Adipocyte (in vitro differentiated cells): ENCODE measurements at regions not wholly inside any gene's neighbourhood (a gene's known extent, or its start where the extent isn't known, plus 50 kb on each side); places are given as distances from the start of the nearest gene placed in this dataset.

Experiments
- DNase-seq: peaks from one replicate; pipeline ENCODE4 v3.0.0-alpha.2; 2015; ENCODE audit warnings: low read depth
- H3K27me3 ChIP-seq: replicated peaks from 2 replicates; pipeline ENCODE4 v1.7.0; 2013; ENCODE audit warnings: mild to moderate bottlenecking, low read length, moderate library complexity; ENCODE audit not compliant: control insufficient read depth, insufficient read depth
- H3K36me3 ChIP-seq: 2 replicates; pipeline ENCODE4 v1.7.0; 2013; ENCODE audit warnings: low read length, mild to moderate bottlenecking, moderate library complexity; ENCODE audit not compliant: control insufficient read depth, insufficient read depth, severe bottlenecking
- H3K4me1 ChIP-seq: 2 replicates; pipeline ENCODE4 v1.7.0; 2013; ENCODE audit warnings: mild to moderate bottlenecking, low read length, moderate library complexity; ENCODE audit not compliant: control insufficient read depth, insufficient read depth
- H3K4me3 ChIP-seq: 2 replicates; pipeline ENCODE4 v1.7.0; 2013; ENCODE audit warnings: mild to moderate bottlenecking, low read length, moderate library complexity
- H3K9ac ChIP-seq: 2 replicates; pipeline ENCODE4 v1.7.0; 2013; ENCODE audit warnings: mild to moderate bottlenecking, low read length, moderate library complexity
- H3K9me3 ChIP-seq: 2 replicates; pipeline ENCODE4 v1.7.0; 2013; ENCODE audit warnings: mild to moderate bottlenecking, low read length, moderate library complexity; ENCODE audit not compliant: control insufficient read depth

- peaks cover 33% of the 10 kb centered on the region for H3K4me1 ChIP-seq
- DNase-seq, result no peak
- H3K36me3 ChIP-seq, result no peaks in the 10 kb centered on the region
- H3K27me3 ChIP-seq, result peaks cover 39% of the 10 kb centered on the region
- H3K4me3 ChIP-seq, result no peak overlapping the region
- no peak overlapping the region for H3K9ac ChIP-seq
- H3K9me3 ChIP-seq, result peaks cover 5% of the 10 kb centered on the region
Measured at GRCh38 chr2:120526047-120526562, 180.2 kb downstream of the INHBB start.

DNA sequence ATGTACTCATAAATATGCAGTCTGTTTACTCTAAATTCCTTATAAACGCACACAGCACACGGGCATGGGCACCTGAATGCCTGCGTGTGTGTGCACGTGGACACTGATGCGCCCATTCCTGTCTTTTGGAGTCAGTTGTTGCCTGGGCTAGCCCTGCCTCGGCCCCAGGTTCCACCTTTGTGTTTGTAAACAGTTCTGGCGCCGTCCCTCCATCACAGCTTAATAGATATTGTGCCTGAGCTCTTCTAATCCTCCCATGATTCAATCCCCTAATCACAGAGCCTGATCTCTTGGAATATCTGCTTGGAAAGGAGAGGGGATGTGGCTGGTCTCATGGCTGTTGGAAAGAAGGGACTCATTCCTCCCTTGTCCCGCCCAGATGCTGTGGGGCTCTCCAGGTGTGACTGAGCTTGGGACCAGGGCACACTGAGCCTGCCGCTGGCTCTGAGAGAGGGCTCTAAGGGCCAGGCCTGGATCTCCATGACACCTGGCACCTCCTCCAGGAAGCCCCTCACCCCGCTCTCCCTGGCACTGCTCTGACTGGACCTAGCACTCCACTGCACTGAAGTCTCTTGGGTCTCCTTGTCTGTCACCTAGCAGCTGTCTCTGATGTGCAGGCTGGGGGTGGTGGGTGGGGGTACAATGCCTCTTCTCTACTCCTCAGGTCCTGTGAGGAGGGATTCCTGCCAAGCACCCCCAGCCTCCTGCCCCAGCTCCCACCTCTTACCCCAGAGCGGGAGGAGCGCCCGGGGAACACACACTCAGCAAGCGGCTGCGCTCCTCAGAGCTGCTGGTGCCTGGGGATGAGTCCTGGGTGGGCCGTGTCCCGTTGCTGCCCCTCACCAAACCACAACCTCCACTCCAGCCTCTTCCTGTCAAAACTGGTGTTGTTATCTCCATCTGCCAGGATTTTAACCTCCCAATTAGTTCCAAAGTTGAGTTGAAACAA, 181.3 kb downstream of the INHBB start:
- no peak for DNase-seq
- peaks cover 36% of the 10 kb centered on the region for H3K4me1 ChIP-seq
- H3K9me3 ChIP-seq, result peaks cover 5% of the 10 kb centered on the region
- H3K27me3 ChIP-seq, result peaks cover 39% of the 10 kb centered on the region
- no peak overlapping the region for H3K4me3 ChIP-seq
- no peaks in the 10 kb centered on the region for H3K36me3 ChIP-seq
- no peak overlapping the region for H3K9ac ChIP-seq

- no peak overlapping the region for H3K9ac ChIP-seq
- H3K4me1 ChIP-seq, result peaks cover 38% of the 10 kb centered on the region
- no peak overlapping the region for H3K4me3 ChIP-seq
- H3K9me3 ChIP-seq, result peaks cover 5% of the 10 kb centered on the region
- H3K36me3 ChIP-seq, result no peaks in the 10 kb centered on the region
- DNase-seq, result no peak
- peaks cover 32% of the 10 kb centered on the region for H3K27me3 ChIP-seq
Measured at GRCh38 chr2:120528051-120528692, 182.2 kb downstream of the INHBB start.

GRCh38 chr2:120528693-120529076, 182.7 kb downstream of the INHBB start:
- no peaks in the 10 kb centered on the region for H3K36me3 ChIP-seq
- no peak overlapping the region for H3K9ac ChIP-seq
- H3K9me3 ChIP-seq, result peaks cover 5% of the 10 kb centered on the region
- H3K27me3 ChIP-seq, result peaks cover 31% of the 10 kb centered on the region
- H3K4me3 ChIP-seq, result no peak overlapping the region
- peaks cover 38% of the 10 kb centered on the region for H3K4me1 ChIP-seq
- DNase-seq, result no peak

DNA sequence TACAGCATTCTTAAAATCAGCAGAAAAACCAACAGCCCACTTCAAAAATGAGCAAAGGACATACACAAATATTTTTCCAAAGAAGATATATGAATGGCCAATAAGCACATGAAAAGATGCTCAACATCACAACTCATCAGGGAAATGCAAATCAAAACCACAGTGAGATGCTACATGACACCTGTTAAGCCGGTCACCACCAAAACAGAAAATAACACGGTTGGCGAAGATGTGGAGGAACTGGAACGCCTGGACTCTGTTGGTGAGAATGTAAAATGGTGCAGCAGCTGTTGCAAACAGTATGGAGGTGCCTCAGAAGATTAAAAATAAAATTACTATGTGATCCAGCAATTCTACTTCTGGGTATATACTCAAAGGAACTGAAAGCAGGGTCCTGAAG, 184.8 kb downstream of the INHBB start:
- DNase-seq, result no peak
- Histone ChIP-seq H3K27me3 (peaks cover 33% of the 10 kb centered on the region), H3K9me3 (peaks cover 5% of the 10 kb centered on the region), H3K9ac (no peak overlapping the region), H3K36me3 (no peaks in the 10 kb centered on the region), H3K4me1 (peaks cover 27% of the 10 kb centered on the region), H3K4me3 (no peak overlapping the region)

DNA sequence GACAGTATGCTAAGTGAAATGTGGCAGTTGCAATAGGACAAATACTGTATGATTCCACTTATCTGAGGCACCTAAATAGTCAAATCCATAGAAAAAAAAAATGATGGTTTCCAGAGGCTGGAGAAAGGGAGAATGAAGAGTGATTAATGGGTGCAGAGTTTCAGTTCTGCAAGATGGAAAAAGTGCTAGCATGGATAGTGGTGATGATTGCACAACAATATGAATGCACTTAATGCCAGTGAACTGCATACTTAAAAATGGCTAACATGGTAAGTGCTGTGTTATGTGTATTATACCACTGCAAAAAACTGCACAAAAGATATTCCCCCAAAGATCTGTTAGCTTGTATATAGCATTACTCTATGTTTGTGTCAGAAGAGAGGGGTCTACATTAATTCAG, 185.4 kb downstream of the INHBB start:
- peaks cover 32% of the 10 kb centered on the region for H3K27me3 ChIP-seq
- H3K4me1 ChIP-seq, result peaks cover 24% of the 10 kb centered on the region
- DNase-seq, result peak; percentile 71
- no peak overlapping the region for H3K9ac ChIP-seq
- H3K9me3 ChIP-seq, result peaks cover 5% of the 10 kb centered on the region
- H3K36me3 ChIP-seq, result no peaks in the 10 kb centered on the region
- no peak overlapping the region for H3K4me3 ChIP-seq

GRCh38 chr2:120531863-120532600, 186.1 kb downstream of the INHBB start:
- Histone ChIP-seq H3K4me1 (peaks cover 24% of the 10 kb centered on the region), H3K9me3 (peaks cover 5% of the 10 kb centered on the region), H3K9ac (no peak overlapping the region), H3K27me3 (peaks cover 25% of the 10 kb centered on the region), H3K36me3 (no peaks in the 10 kb centered on the region), H3K4me3 (no peak overlapping the region)
- peak; percentile 47 for DNase-seq

DNA sequence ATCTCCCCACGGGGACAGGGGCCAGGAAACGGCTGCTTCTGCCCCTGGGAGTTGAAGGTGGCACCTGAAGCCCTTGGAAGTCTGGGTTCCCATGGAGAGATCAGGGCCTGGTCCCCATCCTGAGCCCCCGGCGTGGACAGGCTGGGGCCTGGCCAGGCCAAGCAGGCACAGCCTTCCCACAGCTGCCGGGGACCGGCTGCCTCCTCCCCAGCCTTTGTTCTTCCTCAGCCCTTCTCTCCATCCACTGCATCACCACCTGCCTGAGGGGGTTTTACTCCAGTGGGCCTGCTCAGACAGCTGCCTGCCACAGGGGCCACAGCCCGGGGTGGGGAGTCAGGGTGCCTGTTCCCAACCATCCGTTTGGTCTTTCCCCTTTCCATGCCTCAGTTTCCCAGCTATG, 187.7 kb downstream of the INHBB start:
- H3K4me3 ChIP-seq, result no peak overlapping the region
- DNase-seq, result no peak

GRCh38 chr2:120534457-120534856, 188.5 kb downstream of the INHBB start:
- Histone ChIP-seq H3K4me3 (no peak overlapping the region), H3K9ac (no peak overlapping the region), H3K4me1 (peaks cover 15% of the 10 kb centered on the region), H3K9me3 (peaks cover 4% of the 10 kb centered on the region), H3K27me3 (peaks cover 17% of the 10 kb centered on the region), H3K36me3 (no peaks in the 10 kb centered on the region)
- DNase-seq, result no peak

More for the DNA sequence above, 187.7 kb downstream of the INHBB start:
- Histone ChIP-seq H3K36me3 (no peaks in the 10 kb centered on the region), H3K9ac (no peak overlapping the region), H3K4me1 (peaks cover 13% of the 10 kb centered on the region), H3K9me3 (peaks cover 5% of the 10 kb centered on the region), H3K27me3 (peaks cover 22% of the 10 kb centered on the region)

DNA sequence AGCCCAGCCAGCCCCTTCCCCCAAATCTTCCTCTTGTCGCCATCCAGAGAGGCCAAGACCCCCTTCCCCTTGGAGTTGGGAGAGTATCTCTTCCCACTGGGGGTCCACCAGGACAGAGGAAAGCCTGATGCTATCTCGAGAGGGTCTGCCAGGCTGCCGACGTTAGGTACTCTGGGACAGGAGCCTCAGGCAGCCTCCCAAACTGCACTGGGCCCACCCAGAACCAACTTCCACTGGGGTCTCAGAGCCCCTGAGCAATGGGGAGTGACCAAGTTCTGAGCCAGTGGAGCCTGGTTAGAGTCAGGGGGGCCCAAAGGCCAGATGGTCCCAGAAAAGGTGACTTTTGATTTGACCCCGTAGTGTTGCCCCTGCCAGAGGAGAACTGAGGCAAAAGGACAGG, 189.1 kb downstream of the INHBB start:
- peaks cover 21% of the 10 kb centered on the region for H3K4me1 ChIP-seq
- H3K36me3 ChIP-seq, result no peaks in the 10 kb centered on the region
- H3K9ac ChIP-seq, result no peak overlapping the region
- H3K9me3 ChIP-seq, result peaks cover 2% of the 10 kb centered on the region
- H3K4me3 ChIP-seq, result no peak overlapping the region
- no peak for DNase-seq
- H3K27me3 ChIP-seq, result peaks cover 14% of the 10 kb centered on the region

DNA sequence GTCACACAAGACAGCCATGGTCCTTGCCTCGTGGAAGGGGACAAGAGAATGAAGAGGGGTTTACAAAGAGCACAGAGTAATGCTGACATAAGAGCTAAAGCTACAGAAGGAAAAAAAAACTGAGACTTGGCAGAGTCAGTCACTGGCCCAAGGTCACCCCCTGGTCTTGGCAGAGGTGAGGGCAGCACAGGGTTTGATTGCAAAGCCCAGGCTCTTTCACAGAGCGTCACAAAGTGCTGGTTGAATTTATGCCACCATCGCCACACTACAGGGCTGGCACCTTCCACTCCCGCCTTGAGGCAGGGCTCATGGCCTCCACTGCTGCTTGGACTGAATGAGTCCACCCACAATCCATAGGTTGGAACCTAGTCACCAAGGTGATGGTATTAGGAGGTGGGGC, 190.2 kb downstream of the INHBB start:
- Histone ChIP-seq H3K36me3 (no peaks in the 10 kb centered on the region), H3K9ac (no peak overlapping the region), H3K4me1 (peaks cover 32% of the 10 kb centered on the region), H3K27me3 (peaks cover 14% of the 10 kb centered on the region), H3K4me3 (no peak overlapping the region), H3K9me3 (no peaks in the 10 kb centered on the region)
- no peak for DNase-seq
